K562 (cell line): ENCODE measurements at regions not wholly inside any gene's neighbourhood (a gene's known extent, or its start where the extent isn't known, plus 50 kb on each side); places are given as distances from the start of the nearest gene placed in this dataset.

ENCODE experiments used
- POLR2AphosphoS2 ChIP-seq: IDR thresholded peaks from 2 replicates; pipeline ENCODE4 v1.6.1; 2012; ENCODE audit warnings: low read length, improper control_type of control experiment
- RBM39 ChIP-seq: fragments of 200-400 bp; formaldehyde crosslinking; optimal IDR thresholded peaks from 2 replicates; pipeline ENCODE3; 2018; ENCODE audit warnings: low read depth, low read length
- STAT5B ChIP-seq: fragments of 250-450 bp; sonication (Bioruptor Pico); IDR thresholded peaks from 2 replicates; pipeline ENCODE4 v1.8.0; 2021; ENCODE audit warnings: mild to moderate bottlenecking, inconsistent platforms
- TARDBP ChIP-seq: fragments of 450-650 bp; IDR thresholded peaks from 2 replicates; pipeline ENCODE4 v1.6.1; 2016
- THRAP3 ChIP-seq: fragments of 450-650 bp; IDR thresholded peaks from 2 replicates; pipeline ENCODE4 v1.6.1; 2016; ENCODE audit warnings: mild to moderate bottlenecking, inconsistent platforms, borderline replicate concordance
- ZBTB7A ChIP-seq: IDR thresholded peaks from 2 replicates; pipeline ENCODE4 v1.6.1; 2011; ENCODE audit warnings: low read depth, mild to moderate bottlenecking, low read length, moderate library complexity, borderline replicate concordance; ENCODE audit not compliant: control insufficient read depth
- ZKSCAN8 ChIP-seq: fragments of 200-800 bp; sonication (Bioruptor generic); IDR thresholded peaks from 2 replicates; pipeline ENCODE4 v1.6.1; 2016; ENCODE audit warnings: missing genetic modification characterization, missing compliant biosample characterization
- ZNF174 ChIP-seq: fragments of 250-450 bp; sonication (Bioruptor Pico); IDR thresholded peaks from 2 replicates; pipeline ENCODE4 v1.4.0; 2020; ENCODE audit warnings: mild to moderate bottlenecking
- TF ChIP-seq, protein P1 (sequence below): fragments of 450-650 bp; conservative IDR thresholded peaks from 2 replicates; pipeline ENCODE4 v1.6.1; 2016; ENCODE audit warnings: missing genetic modification characterization, low read depth, mild to moderate bottlenecking, control low read depth, missing compliant biosample characterization
- TF ChIP-seq, protein P2 (sequence below): IDR thresholded peaks from 2 replicates; pipeline ENCODE4 v1.6.1; 2011; ENCODE audit warnings: borderline replicate concordance, low read depth, mild to moderate bottlenecking, moderate library complexity, low read length; ENCODE audit not compliant: insufficient read depth, poor library complexity, severe bottlenecking

DNA sequence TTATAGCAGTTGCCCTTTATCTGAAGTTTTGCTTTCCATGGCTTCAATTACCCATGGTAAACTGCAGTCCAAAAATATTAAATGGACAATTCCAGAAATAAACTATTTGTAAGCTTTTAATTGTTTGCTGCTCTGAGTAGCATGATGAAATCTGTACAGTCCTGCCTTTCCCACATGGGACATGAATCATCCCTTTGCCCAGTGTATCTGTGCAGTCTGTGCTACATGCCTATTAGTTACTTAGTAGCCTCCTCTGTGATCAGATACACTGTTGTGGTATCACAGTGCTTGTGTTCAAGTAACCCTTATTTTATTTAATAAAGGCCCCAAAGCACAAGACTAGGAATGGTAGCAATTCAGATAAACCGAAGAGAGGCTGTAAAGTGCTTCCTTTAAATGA is 810.6 kb upstream of the PIK3C3 start (continued):
- TF ChIP-seq, protein P1, sequence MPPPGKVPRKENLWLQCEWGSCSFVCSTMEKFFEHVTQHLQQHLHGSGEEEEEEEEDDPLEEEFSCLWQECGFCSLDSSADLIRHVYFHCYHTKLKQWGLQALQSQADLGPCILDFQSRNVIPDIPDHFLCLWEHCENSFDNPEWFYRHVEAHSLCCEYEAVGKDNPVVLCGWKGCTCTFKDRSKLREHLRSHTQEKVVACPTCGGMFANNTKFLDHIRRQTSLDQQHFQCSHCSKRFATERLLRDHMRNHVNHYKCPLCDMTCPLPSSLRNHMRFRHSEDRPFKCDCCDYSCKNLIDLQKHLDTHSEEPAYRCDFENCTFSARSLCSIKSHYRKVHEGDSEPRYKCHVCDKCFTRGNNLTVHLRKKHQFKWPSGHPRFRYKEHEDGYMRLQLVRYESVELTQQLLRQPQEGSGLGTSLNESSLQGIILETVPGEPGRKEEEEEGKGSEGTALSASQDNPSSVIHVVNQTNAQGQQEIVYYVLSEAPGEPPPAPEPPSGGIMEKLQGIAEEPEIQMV (tag) = no peak
- TF ChIP-seq THRAP3 = no peak
- TF ChIP-seq ZBTB7A = no peak
- no peak for TF ChIP-seq ZNF174 (CRISPR knock-in tag)
- TF ChIP-seq STAT5B (CRISPR knock-in tag) = no peak
- TF ChIP-seq ZKSCAN8 = no peak
- TF ChIP-seq POLR2AphosphoS2 = no peak
- no peak for TF ChIP-seq TARDBP
- TF ChIP-seq, protein P2, sequence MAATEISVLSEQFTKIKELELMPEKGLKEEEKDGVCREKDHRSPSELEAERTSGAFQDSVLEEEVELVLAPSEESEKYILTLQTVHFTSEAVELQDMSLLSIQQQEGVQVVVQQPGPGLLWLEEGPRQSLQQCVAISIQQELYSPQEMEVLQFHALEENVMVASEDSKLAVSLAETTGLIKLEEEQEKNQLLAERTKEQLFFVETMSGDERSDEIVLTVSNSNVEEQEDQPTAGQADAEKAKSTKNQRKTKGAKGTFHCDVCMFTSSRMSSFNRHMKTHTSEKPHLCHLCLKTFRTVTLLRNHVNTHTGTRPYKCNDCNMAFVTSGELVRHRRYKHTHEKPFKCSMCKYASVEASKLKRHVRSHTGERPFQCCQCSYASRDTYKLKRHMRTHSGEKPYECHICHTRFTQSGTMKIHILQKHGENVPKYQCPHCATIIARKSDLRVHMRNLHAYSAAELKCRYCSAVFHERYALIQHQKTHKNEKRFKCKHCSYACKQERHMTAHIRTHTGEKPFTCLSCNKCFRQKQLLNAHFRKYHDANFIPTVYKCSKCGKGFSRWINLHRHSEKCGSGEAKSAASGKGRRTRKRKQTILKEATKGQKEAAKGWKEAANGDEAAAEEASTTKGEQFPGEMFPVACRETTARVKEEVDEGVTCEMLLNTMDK = no peak
- no peak for TF ChIP-seq RBM39
